GM23338 (cell line): ENCODE measurements at regions not wholly inside any gene's neighbourhood (a gene's known extent, or its start where the extent isn't known, plus 50 kb on each side); places are given as distances from the start of the nearest gene placed in this dataset.

Experiments used
- EZH2 ChIP-seq: fragments of 200-600 bp; sonication (generic); IDR thresholded peaks from one replicate; pipeline ENCODE4 v1.8.0; 2017; ENCODE audit warnings: antibody characterized with exemption, mild to moderate bottlenecking, low read depth; ENCODE audit not compliant: unreplicated experiment
- EZH2phosphoT487 ChIP-seq: fragments of 200-600 bp; sonication (generic); IDR thresholded peaks from one replicate; pipeline ENCODE4 v1.8.1; 2018; ENCODE audit warnings: antibody characterized with exemption; ENCODE audit not compliant: unreplicated experiment
- STAT1 ChIP-seq: IDR thresholded peaks from one replicate; pipeline ENCODE4 v1.6.1; 2016; ENCODE audit warnings: antibody characterized with exemption; ENCODE audit not compliant: unreplicated experiment
- TF ChIP-seq, protein P1 (sequence below), 2 experiments: fragments of 200-600 bp in 1 of 2; sonication (generic) in 1 of 2; conservative IDR thresholded peaks; 2 replicates each; pipeline versions ENCODE4 v1.5.1 to v1.6.1; 2016 to 2017; ENCODE audit warnings: antibody characterized with exemption in 2 of 2, low read depth in 2 of 2, mild to moderate bottlenecking in 2 of 2, moderate library complexity in 1 of 2
- TF ChIP-seq, protein P2 (sequence below): IDR thresholded peaks from 2 replicates; pipeline ENCODE4 v1.6.1; 2016; ENCODE audit warnings: antibody characterized with exemption

GRCh38 chr3:127363171-127363570, 75.3 kb upstream of the PRR20G start:
- TF ChIP-seq, protein P1, sequence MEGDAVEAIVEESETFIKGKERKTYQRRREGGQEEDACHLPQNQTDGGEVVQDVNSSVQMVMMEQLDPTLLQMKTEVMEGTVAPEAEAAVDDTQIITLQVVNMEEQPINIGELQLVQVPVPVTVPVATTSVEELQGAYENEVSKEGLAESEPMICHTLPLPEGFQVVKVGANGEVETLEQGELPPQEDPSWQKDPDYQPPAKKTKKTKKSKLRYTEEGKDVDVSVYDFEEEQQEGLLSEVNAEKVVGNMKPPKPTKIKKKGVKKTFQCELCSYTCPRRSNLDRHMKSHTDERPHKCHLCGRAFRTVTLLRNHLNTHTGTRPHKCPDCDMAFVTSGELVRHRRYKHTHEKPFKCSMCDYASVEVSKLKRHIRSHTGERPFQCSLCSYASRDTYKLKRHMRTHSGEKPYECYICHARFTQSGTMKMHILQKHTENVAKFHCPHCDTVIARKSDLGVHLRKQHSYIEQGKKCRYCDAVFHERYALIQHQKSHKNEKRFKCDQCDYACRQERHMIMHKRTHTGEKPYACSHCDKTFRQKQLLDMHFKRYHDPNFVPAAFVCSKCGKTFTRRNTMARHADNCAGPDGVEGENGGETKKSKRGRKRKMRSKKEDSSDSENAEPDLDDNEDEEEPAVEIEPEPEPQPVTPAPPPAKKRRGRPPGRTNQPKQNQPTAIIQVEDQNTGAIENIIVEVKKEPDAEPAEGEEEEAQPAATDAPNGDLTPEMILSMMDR (conservative IDR thresholded peaks at IDR 0.05; ENCODE audit: low read depth in 2 of 2) = no peak
- TF ChIP-seq EZH2phosphoT487 (no peak), STAT1 (no peak), EZH2 (no peak)
- TF ChIP-seq, protein P2, sequence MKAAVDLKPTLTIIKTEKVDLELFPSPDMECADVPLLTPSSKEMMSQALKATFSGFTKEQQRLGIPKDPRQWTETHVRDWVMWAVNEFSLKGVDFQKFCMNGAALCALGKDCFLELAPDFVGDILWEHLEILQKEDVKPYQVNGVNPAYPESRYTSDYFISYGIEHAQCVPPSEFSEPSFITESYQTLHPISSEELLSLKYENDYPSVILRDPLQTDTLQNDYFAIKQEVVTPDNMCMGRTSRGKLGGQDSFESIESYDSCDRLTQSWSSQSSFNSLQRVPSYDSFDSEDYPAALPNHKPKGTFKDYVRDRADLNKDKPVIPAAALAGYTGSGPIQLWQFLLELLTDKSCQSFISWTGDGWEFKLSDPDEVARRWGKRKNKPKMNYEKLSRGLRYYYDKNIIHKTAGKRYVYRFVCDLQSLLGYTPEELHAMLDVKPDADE = no peak
